H1 (cell line): ENCODE measurements at regions not wholly inside any gene's neighbourhood (a gene's known extent, or its start where the extent isn't known, plus 50 kb on each side); places are given as distances from the start of the nearest gene placed in this dataset.

Source experiments
- CTCF ChIA-PET: fragments of 300-600 bp; sonication (Branson Sonifier 250); formaldehyde crosslinking; loops from one replicate; lab custom pipeline; 2021; ENCODE audit not compliant: partially characterized antibody; lab: Charles Lee
- POLR2A ChIA-PET: fragments of 300-600 bp; sonication (Branson Sonifier 250); formaldehyde crosslinking; loops from one replicate; lab custom pipeline; 2021; ENCODE audit warnings: inconsistent platforms; ENCODE audit not compliant: partially characterized antibody; lab: Charles Lee
- DNase-seq, 2 experiments: peaks; one replicate each; pipeline versions ENCODE4 v3.0.0 to v3.0.0-alpha.2; 2010 to 2022; ENCODE audit warnings: low spot score in 2 of 2, low read depth in 1 of 2, mixed read lengths in 1 of 2
- FAIRE-seq: peaks from 2 replicates; lab custom pipeline; 2011; peaks lifted over from hg19 to GRCh38; lab: Jason Lieb, UNC
- H2AFZ ChIP-seq: 2 replicates; pipeline ENCODE4 v1.8.1; 2012; ENCODE audit warnings: low read length, inconsistent platforms
- H2AK5ac ChIP-seq: 2 replicates; pipeline ENCODE4 v1.6.1; 2013; ENCODE audit warnings: low read depth, low read length
- H2BK120ac ChIP-seq: replicated peaks from 2 replicates; pipeline ENCODE3; 2013; ENCODE audit warnings: low read depth, low read length, inconsistent platforms
- H2BK12ac ChIP-seq: 2 replicates; pipeline ENCODE4 v1.6.1; 2013; ENCODE audit warnings: low read depth, low read length
- H2BK15ac ChIP-seq: 2 replicates; pipeline ENCODE4 v1.6.1; 2013; ENCODE audit warnings: low read length
- H2BK20ac ChIP-seq: 2 replicates; pipeline ENCODE4 v1.6.1; 2013; ENCODE audit warnings: low read length
- H2BK5ac ChIP-seq: 2 replicates; pipeline ENCODE4 v1.6.1; 2013; ENCODE audit warnings: low read depth, low read length
- H3K14ac ChIP-seq: 2 replicates; pipeline ENCODE4 v1.6.1; 2013; ENCODE audit warnings: inconsistent platforms; ENCODE audit not compliant: insufficient read length
- H3K18ac ChIP-seq: 2 replicates; pipeline ENCODE4 v1.6.1; 2013; ENCODE audit warnings: low read length; ENCODE audit errors: extremely low read depth
- H3K23ac ChIP-seq: 2 replicates; pipeline ENCODE4 v1.6.1; 2013; ENCODE audit warnings: inconsistent platforms; ENCODE audit not compliant: insufficient read length
- H3K23me2 ChIP-seq: 2 replicates; pipeline ENCODE4 v1.6.1; 2013; ENCODE audit warnings: low read depth, low read length
- H3K27ac ChIP-seq: 2 replicates; pipeline ENCODE4 v1.6.1; 2011; ENCODE audit warnings: low read depth, low read length, inconsistent platforms
- H3K27me3 ChIP-seq, 4 experiments: replicated peaks in 1 of 4; 1 replicate in 1 of 4; 2 replicates in 3 of 4; pipeline versions ENCODE4 v1.6.1 to v1.8.1; 2011 to 2013; ENCODE audit warnings: low read length in 3 of 4, mild to moderate bottlenecking in 3 of 4, inconsistent platforms in 2 of 4, mixed read lengths in 2 of 4, moderate library complexity in 1 of 4; ENCODE audit not compliant: control insufficient read depth in 3 of 4, insufficient read depth in 3 of 4; ENCODE audit errors: extremely low read depth in 1 of 4
- H3K36me3 ChIP-seq, 4 experiments: 2 replicates each; pipeline versions ENCODE4 v1.6.1 to v1.8.1; 2011 to 2013; ENCODE audit warnings: mild to moderate bottlenecking in 4 of 4, low read length in 3 of 4, moderate library complexity in 2 of 4, control low read depth in 1 of 4, inconsistent platforms in 1 of 4; ENCODE audit not compliant: insufficient read depth in 4 of 4, control insufficient read depth in 2 of 4
- H3K4ac ChIP-seq: replicated peaks from 2 replicates; pipeline ENCODE3; 2013; ENCODE audit warnings: low read length, low read depth, mixed read lengths, inconsistent platforms; ENCODE audit not compliant: insufficient read length
- H3K4me1 ChIP-seq, 4 experiments: replicated peaks in 1 of 4; 1 replicate in 1 of 4; 2 replicates in 3 of 4; pipeline versions ENCODE4 v1.6.1 to v1.8.1; 2011 to 2013; ENCODE audit warnings: low read length in 3 of 4, inconsistent platforms in 2 of 4, mixed read lengths in 1 of 4; ENCODE audit not compliant: insufficient read depth in 4 of 4, control insufficient read depth in 3 of 4
- H3K4me2 ChIP-seq, 2 experiments: 2 replicates each; pipeline versions ENCODE4 v1.6.1 to v1.8.1; 2011 to 2013; ENCODE audit warnings: low read depth in 2 of 2, low read length in 2 of 2, control low read depth in 1 of 2, inconsistent platforms in 1 of 2, mild to moderate bottlenecking in 1 of 2; ENCODE audit not compliant: insufficient read depth in 1 of 2
- H3K4me3 ChIP-seq, 4 experiments: fragments of 200-600, 300-600 bp in 1 of 4; sonication (generic), shearing (Covaris generic), sonication (Bioruptor Twin) in 1 of 4; 2 replicates each; pipeline versions ENCODE4 v1.5.1 to v1.8.1; 2011 to 2016; ENCODE audit warnings: low read length in 4 of 4, low read depth in 3 of 4, control low read depth in 2 of 4, inconsistent platforms in 2 of 4, mild to moderate bottlenecking in 2 of 4, mixed read lengths in 1 of 4, moderate library complexity in 1 of 4; ENCODE audit not compliant: insufficient read depth in 2 of 4; ENCODE audit errors: extremely low read depth in 1 of 4
- H3K56ac ChIP-seq: replicated peaks from 2 replicates; pipeline ENCODE3; 2013; ENCODE audit warnings: low read depth, mild to moderate bottlenecking, mixed read lengths, low read length, inconsistent platforms; ENCODE audit not compliant: insufficient read length
- H3K79me1 ChIP-seq: 2 replicates; pipeline ENCODE4 v1.6.1; 2013; ENCODE audit warnings: low read depth, low read length, control low read depth
- H3K79me2 ChIP-seq, 2 experiments: 2 replicates each; pipeline versions ENCODE4 v1.6.1 to v1.8.1; 2012 to 2013; ENCODE audit warnings: low read length in 2 of 2, mild to moderate bottlenecking in 2 of 2, inconsistent platforms in 1 of 2; ENCODE audit not compliant: insufficient read depth in 2 of 2, control insufficient read depth in 1 of 2
- H3K9ac ChIP-seq, 4 experiments: replicated peaks in 1 of 4; 1 replicate in 1 of 4; 2 replicates in 3 of 4; pipeline versions ENCODE4 v1.6.1 to v1.8.1; 2011 to 2013; ENCODE audit warnings: low read depth in 3 of 4, low read length in 3 of 4, control low read depth in 2 of 4, mild to moderate bottlenecking in 2 of 4, moderate library complexity in 2 of 4, inconsistent platforms in 1 of 4; ENCODE audit errors: extremely low read depth in 1 of 4
- H3K9me3 ChIP-seq, 2 experiments: 2 replicates each; pipeline versions ENCODE4 v1.6.1 to v1.8.1; 2012 to 2013; ENCODE audit warnings: mild to moderate bottlenecking in 2 of 2, moderate library complexity in 2 of 2, control low read depth in 1 of 2, inconsistent platforms in 1 of 2, low read depth in 1 of 2, low read length in 1 of 2, mixed read lengths in 1 of 2; ENCODE audit not compliant: insufficient read depth in 2 of 2
- H4K20me1 ChIP-seq, 2 experiments: replicated peaks in 1 of 2; 2 replicates each; pipeline versions ENCODE3 to v1.8.1; 2011 to 2013; ENCODE audit warnings: inconsistent platforms in 2 of 2, low read length in 2 of 2, mild to moderate bottlenecking in 1 of 2; ENCODE audit not compliant: insufficient read depth in 2 of 2, control insufficient read depth in 1 of 2
- H4K5ac ChIP-seq: 2 replicates; pipeline ENCODE4 v1.6.1; 2013; ENCODE audit warnings: low read length, low read depth, mixed read lengths, inconsistent platforms; ENCODE audit not compliant: insufficient read length
- H4K8ac ChIP-seq: 2 replicates; pipeline ENCODE4 v1.8.0; 2013; ENCODE audit warnings: mild to moderate bottlenecking, moderate library complexity, low read length, inconsistent platforms; ENCODE audit not compliant: insufficient read depth; ENCODE audit errors: extremely low read depth
- H4K91ac ChIP-seq: replicated peaks from 2 replicates; pipeline ENCODE3; 2013; ENCODE audit warnings: low read length, mixed read lengths, inconsistent platforms; ENCODE audit not compliant: insufficient read length
- CEBPB ChIP-seq: IDR thresholded peaks from 2 replicates; pipeline ENCODE4 v1.6.1; 2012; ENCODE audit warnings: low read depth, low read length
- EZH2 ChIP-seq: fragments of 200-600 bp; sonication (generic); IDR thresholded peaks from 2 replicates; pipeline ENCODE4 v1.7.1; 2012; ENCODE audit warnings: low read depth, mild to moderate bottlenecking, moderate library complexity, low read length, inconsistent platforms; ENCODE audit not compliant: severe bottlenecking
- HDAC6 ChIP-seq: IDR thresholded peaks from one replicate; pipeline ENCODE4 v1.7.1; 2012; ENCODE audit warnings: low read depth, mild to moderate bottlenecking, inconsistent platforms, low read length, moderate library complexity
- MAX ChIP-seq: IDR thresholded peaks from 2 replicates; pipeline ENCODE4 v1.6.1; 2012; ENCODE audit warnings: inconsistent platforms
- WGBS, 2 experiments: shearing (Covaris generic) in 1 of 2; methylation state at CpG; one replicate each; pipeline versions ENCODE4 v1.1.6 to v1.1.7; 2013 to 2015; ENCODE audit warnings: low lambda C conversion rate in 2 of 2, mixed read lengths in 2 of 2, inconsistent platforms in 1 of 2, low coverage in 1 of 2, missing lambda C conversion rate in 1 of 2; ENCODE audit not compliant: insufficient replicate concordance in 2 of 2, insufficient coverage in 1 of 2, insufficient read length in 1 of 2; ENCODE audit errors: extremely low coverage in 1 of 2, missing lambda C conversion rate in 1 of 2; 5-methylcytosine and 5-hydroxymethylcytosine counted together

DNA sequence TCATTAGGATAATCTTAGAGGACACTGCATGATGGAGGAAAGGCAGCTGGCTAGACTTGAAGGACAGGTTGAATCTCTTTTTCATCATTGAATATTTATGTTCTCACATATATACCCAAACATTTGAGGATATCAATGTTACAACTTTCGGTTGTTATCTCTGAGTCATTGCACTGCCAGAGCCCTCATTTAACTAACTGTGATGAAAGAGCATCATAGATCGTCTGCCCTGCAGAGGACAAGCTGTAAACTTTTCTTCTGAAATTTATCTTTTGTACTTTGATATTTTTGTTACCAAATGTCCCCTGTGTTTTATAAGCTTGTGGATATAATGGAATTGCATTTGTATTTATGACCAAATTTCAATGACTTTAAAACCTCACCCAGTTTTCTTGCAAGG is 298.7 kb downstream of the PHF14 start:
- no peaks in the 10 kb centered on the region for H3K79me2 ChIP-seq
- H4K8ac ChIP-seq = no peak overlapping the region
- H3K56ac ChIP-seq = no peak overlapping the region
- H3K14ac ChIP-seq = no peak overlapping the region
- H2BK15ac ChIP-seq = no peak overlapping the region
- no peak overlapping the region for H3K23ac ChIP-seq
- no peaks in the 10 kb centered on the region; a peak in 1 of 4 replicates for H3K9me3 ChIP-seq
- H3K9ac ChIP-seq = no peak overlapping the region
- no peak overlapping the region for H3K18ac ChIP-seq
- FAIRE-seq = no peak
- H3K27me3 ChIP-seq = no peaks in the 10 kb centered on the region
- H2AFZ ChIP-seq = no peak overlapping the region
- no peak overlapping the region for H2AK5ac ChIP-seq
- no peaks in the 10 kb centered on the region for H3K36me3 ChIP-seq
- H2BK20ac ChIP-seq = no peak overlapping the region
- H3K4me3 ChIP-seq = no peak overlapping the region
- 91% methylated on average over 2 of the region's 2 CpGs; no CpG with 5 or more reads in 1 of the 2 experiments for WGBS, 2 experiments
- POLR2A ChIA-PET = no interaction called here
- no peak for TF ChIP-seq EZH2
- TF ChIP-seq MAX = no peak
- TF ChIP-seq HDAC6 = no peak
- TF ChIP-seq CEBPB = no peak
- TF ChIP-seq, all 59 proteins: peak for 0
- CTCF ChIA-PET = interaction anchor here (0.7 to 1.4 kb wide), 3 partner anchors 59 to 155 kb away, joined by 3 to 5 read pairs (median 3); no protein-coding TSS in a partner anchor
- Histone ChIP-seq H4K5ac (no peak overlapping the region), H4K20me1 (no peaks in the 10 kb centered on the region), H3K4me2 (no peak overlapping the region), H2BK120ac (no peak overlapping the region), H3K4ac (no peak overlapping the region), H3K79me1 (no peaks in the 10 kb centered on the region), H2BK12ac (no peak overlapping the region), H3K23me2 (no peaks in the 10 kb centered on the region), H3K4me1 (peaks cover 0 to 3% (median 2%) of the 10 kb centered on the region in 4 experiments; a peak in 3 of 7 replicates), H2BK5ac (no peak overlapping the region), H3K27ac (no peak overlapping the region), H4K91ac (no peak overlapping the region)
- DNase-seq = no peak
